ENCODE measurements at regions not wholly inside any gene's neighbourhood (a gene's known extent, or its start where the extent isn't known, plus 50 kb on each side); places are given as distances from the start of the nearest gene placed in this dataset.
"Not testable (repeated sequence)": the region's sequence is repeated elsewhere in the genome, so short reads cannot be mapped to it uniquely, and the experiment has no call there.

DNA sequence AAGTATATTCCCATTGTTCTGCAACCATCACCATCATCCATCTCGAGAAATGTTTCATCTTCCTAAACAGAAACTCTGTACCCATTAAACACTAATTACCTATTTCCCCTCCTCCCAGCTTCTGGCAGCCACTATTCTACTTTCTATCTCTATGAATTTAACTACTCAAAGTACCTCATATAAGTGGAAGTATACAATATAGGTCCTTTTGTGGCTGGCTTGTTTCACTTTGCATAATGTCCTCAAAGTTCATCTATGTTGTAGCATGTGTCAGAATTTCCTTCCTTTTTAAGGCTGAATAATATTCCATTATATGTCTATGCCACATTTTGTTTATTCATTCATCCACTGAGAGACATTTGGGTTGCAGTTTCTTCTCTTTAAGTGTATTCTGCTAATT, 159.4 kb downstream of the KCNRG start:
- no peak for DNase-seq (ENCODE audit: low read depth)
- Histone ChIP-seq H3K36me3 (ENCODE audit: control insufficient read depth, insufficient read depth, low read length) (no peaks in the 10 kb centered on the region), H3K4me3 (ENCODE audit: low read depth, low read length) (no peak overlapping the region), H3K27me3 (ENCODE audit: control insufficient read depth, insufficient read depth, low read length) (no peaks in the 10 kb centered on the region)
- FAIRE-seq: no peak
- TF ChIP-seq, protein P1, sequence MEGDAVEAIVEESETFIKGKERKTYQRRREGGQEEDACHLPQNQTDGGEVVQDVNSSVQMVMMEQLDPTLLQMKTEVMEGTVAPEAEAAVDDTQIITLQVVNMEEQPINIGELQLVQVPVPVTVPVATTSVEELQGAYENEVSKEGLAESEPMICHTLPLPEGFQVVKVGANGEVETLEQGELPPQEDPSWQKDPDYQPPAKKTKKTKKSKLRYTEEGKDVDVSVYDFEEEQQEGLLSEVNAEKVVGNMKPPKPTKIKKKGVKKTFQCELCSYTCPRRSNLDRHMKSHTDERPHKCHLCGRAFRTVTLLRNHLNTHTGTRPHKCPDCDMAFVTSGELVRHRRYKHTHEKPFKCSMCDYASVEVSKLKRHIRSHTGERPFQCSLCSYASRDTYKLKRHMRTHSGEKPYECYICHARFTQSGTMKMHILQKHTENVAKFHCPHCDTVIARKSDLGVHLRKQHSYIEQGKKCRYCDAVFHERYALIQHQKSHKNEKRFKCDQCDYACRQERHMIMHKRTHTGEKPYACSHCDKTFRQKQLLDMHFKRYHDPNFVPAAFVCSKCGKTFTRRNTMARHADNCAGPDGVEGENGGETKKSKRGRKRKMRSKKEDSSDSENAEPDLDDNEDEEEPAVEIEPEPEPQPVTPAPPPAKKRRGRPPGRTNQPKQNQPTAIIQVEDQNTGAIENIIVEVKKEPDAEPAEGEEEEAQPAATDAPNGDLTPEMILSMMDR (IDR thresholded peaks at IDR 0.05; ENCODE audit: insufficient read depth, low read length, severe bottlenecking): no peak

DNA sequence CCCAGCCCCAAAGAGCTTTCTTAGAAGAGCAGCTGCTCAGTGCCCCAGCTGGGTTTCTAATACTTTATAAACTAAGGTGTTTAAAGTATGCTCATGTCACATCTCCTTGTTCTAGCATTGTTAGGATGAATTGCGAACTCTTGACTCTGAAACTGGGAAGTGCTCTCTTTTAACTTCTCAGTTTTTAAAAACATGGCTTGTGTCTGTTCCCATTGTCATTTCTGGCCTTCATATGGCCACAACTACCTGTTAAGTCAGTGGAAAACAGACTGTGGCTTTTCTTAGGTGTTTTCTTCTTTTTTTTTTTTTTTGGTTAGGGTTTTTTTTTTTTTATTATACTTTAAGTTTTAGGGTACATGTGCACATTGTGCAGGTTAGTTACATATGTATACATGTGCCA, 164.7 kb downstream of the KCNRG start:
- Histone ChIP-seq H3K4me3 (ENCODE audit: low read depth, low read length) (no peak overlapping the region), H3K36me3 (ENCODE audit: control insufficient read depth, insufficient read depth, low read length) (no peaks in the 10 kb centered on the region), H3K27me3 (ENCODE audit: control insufficient read depth, insufficient read depth, low read length) (no peaks in the 10 kb centered on the region)
- DNase-seq (ENCODE audit: low read depth) (no peak), FAIRE-seq (no peak)
- TF ChIP-seq, protein P1 (IDR thresholded peaks at IDR 0.05; ENCODE audit: insufficient read depth, low read length, severe bottlenecking): no peak

DNA sequence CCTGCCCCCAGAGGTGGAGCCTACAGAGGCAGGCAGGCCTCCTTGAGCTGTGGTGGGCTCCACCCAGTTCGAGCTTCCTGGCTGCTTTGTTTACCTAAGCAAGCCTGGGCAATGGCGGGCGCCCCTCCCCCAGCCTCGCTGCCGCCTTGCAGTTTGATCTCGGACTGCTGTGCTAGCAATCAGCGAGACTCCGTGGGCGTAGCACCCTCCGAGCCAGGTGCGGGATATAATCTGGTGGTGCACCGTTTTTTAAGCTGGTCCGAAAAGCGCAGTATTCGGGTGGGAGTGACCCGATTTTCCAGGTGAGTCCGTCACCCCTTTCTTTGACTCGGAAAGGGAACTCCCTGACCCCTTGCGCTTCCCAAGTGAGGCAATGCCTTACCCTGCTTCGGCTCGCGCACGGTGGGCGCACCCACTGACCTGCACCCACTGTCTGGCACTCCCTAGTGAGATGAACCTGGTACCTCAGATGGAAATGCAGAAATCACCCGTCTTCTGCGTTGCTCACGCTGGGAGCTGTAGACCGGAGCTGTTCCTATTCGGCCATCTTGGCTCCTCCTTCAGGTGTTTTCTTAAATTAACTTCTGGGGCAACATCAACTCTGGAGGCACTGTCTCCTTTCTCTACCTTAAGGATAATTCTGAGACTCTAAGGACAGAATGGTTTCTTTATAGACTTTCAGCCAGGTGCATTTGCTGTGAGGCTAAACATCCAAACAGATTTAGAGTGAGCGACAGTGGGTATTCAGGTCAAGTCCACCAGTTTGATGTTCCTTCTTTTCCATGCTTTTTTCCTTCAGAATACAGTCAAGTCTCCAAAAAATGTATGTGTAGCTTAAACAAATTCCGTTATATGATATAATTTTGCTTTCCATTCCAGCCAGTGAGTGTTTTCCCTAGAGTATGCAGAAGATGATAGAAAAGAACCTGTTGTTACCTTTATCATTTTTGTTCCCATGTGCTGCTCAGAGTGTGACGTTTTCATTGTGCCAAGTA, 170.8 kb downstream of the KCNRG start:
- H3K4me3 ChIP-seq (ENCODE audit: low read depth, low read length); H3K36me3 ChIP-seq (ENCODE audit: control insufficient read depth, insufficient read depth, low read length); DNase-seq (ENCODE audit: low read depth); FAIRE-seq; H3K27me3 ChIP-seq (ENCODE audit: control insufficient read depth, insufficient read depth, low read length): not testable (repeated sequence)

DNA sequence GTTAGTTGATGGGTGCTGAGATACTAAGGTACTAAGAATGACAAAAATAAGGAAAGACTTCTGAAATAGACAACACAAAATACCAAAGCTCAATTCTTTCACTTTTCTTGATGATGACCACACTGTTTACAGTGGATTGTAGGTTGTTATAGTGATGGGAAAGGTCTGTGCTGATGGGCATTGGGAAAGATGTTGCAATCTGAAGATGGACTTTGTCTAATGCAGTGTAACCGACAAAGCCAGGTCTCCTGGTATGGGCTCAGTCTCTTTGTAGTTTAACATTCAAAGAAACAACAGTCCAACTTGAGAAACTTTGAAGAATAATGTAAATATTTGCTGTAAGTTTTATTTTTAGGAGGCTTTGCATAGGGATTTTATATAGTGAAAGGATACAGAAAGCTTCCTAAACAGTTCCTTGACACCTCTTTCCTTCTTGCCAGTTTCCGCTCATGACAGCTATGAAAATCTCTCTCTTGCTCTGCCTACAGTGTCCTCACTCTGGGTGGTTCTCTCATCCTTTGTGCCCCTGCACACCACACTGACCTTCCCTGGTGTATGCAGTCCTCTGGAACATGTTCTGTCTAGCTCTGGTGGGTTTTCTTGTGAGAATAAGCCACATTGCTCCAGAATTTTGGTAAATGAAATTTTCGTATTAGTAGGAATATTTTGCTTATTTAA, 172.2 kb downstream of the KCNRG start:
- no peak for FAIRE-seq

DNA sequence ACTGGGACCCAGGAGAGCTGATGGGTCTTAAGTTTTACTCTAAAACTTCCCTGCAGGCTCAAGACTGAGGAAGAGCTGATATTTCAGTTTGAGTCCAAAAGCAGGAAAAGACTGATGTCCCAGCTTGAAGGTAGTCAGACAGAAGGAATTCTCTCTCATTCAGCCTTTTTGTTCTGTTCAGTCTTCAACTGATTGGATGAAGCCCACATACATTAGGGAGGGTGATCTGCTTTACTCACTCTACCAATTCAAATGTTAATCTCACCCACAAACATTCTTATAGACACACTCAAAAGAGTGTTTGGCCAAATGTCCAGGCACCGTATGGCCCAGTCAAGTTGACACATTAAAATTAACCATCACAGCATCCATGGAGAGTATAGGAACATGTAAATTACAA, 173.5 kb downstream of the KCNRG start:
- H3K36me3 ChIP-seq (ENCODE audit: control insufficient read depth, insufficient read depth, low read length): no peaks in the 10 kb centered on the region
- peak; percentile 72 for DNase-seq (ENCODE audit: low read depth)
- FAIRE-seq: no peak
- H3K27me3 ChIP-seq (ENCODE audit: control insufficient read depth, insufficient read depth, low read length): no peaks in the 10 kb centered on the region
- no peak overlapping the region for H3K4me3 ChIP-seq (ENCODE audit: low read depth, low read length)
- TF ChIP-seq, protein P1 (IDR thresholded peaks at IDR 0.05; ENCODE audit: insufficient read depth, low read length, severe bottlenecking): no peak

More for the DNA sequence above, 172.2 kb downstream of the KCNRG start:
- no peaks in the 10 kb centered on the region for H3K36me3 ChIP-seq (ENCODE audit: control insufficient read depth, insufficient read depth, low read length)
- no peaks in the 10 kb centered on the region for H3K27me3 ChIP-seq (ENCODE audit: control insufficient read depth, insufficient read depth, low read length)
- DNase-seq (ENCODE audit: low read depth): no peak
- no peak overlapping the region for H3K4me3 ChIP-seq (ENCODE audit: low read depth, low read length)
- TF ChIP-seq, protein P1 (IDR thresholded peaks at IDR 0.05; ENCODE audit: insufficient read depth, low read length, severe bottlenecking): no peak

DNA sequence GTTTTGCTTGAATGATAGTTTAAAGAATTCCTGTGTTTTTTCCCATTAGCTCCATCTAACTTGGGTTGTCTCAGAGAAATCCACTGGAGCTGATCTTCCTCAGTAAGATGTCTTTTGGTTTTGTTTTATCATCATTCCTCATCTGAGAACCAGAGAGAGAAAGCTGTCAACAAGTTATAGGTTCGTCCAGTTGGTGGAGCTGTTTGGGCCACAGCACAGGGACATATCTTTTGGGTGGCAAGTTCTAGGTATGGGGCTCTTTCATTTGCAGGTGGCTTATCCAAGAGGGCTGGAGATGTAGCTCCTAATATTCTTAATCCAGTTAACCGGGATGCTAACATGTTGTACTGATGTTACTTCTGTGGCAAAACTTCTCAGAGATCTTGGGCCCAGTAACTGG, 174.2 kb downstream of the KCNRG start:
- H3K36me3 ChIP-seq (ENCODE audit: control insufficient read depth, insufficient read depth, low read length): no peaks in the 10 kb centered on the region
- TF ChIP-seq, protein P1 (IDR thresholded peaks at IDR 0.05; ENCODE audit: insufficient read depth, low read length, severe bottlenecking): no peak
- FAIRE-seq (peak; percentile 7), DNase-seq (ENCODE audit: low read depth) (no peak)
- H3K27me3 ChIP-seq (ENCODE audit: control insufficient read depth, insufficient read depth, low read length): no peaks in the 10 kb centered on the region
- H3K4me3 ChIP-seq (ENCODE audit: low read depth, low read length): no peak overlapping the region

Measured in bronchial epithelial cell (primary cell).